Panc1 (cell line): ENCODE measurements at regions not wholly inside any gene's neighbourhood (a gene's known extent, or its start where the extent isn't known, plus 50 kb on each side); places are given as distances from the start of the nearest gene placed in this dataset.

Experiments used
- ATAC-seq: fragments of 200-7000 bp; cut with Tn5 transposase; 2 replicates; pipeline ENCODE4 v1.9.1; 2020; ENCODE audit warnings: mild to moderate bottlenecking, moderate library complexity
- BruUV-seq: library from RNA; stranded (reverse); fragments of 400-500 nt; replicated peaks from 2 replicates; lab custom pipeline; 2021; lab: Mats Ljungman, UMichigan
- CTCF ChIA-PET: fragments of 300-600 bp; sonication (Branson Sonifier 250); formaldehyde crosslinking; loops from one replicate; lab custom pipeline; 2022; ENCODE audit warnings: antibody characterized with exemption; lab: Charles Lee
- POLR2A ChIA-PET: fragments of 300-600 bp; sonication (Branson Sonifier 250); formaldehyde crosslinking; loops from one replicate; lab custom pipeline; 2022; ENCODE audit warnings: antibody characterized with exemption; lab: Charles Lee
- DNase-seq: peaks from one replicate; pipeline ENCODE4 v3.0.0-alpha.2; 2010; ENCODE audit warnings: low read depth, low spot score
- H3K27ac ChIP-seq: 2 replicates; pipeline ENCODE4 v1.5.1; 2011; ENCODE audit warnings: mild to moderate bottlenecking, low read length, inconsistent platforms
- H3K27me3 ChIP-seq: fragments of 200-500 bp; sonication (Bioruptor generic); 2 replicates; pipeline ENCODE4 v1.6.0; 2014; ENCODE audit warnings: low read length, inconsistent platforms; ENCODE audit not compliant: control insufficient read depth, insufficient read depth
- H3K36me3 ChIP-seq: fragments of 200-500 bp; sonication (Bioruptor generic); 2 replicates; pipeline ENCODE4 v1.5.1; 2014; ENCODE audit warnings: inconsistent platforms, mild to moderate bottlenecking, low read length, moderate library complexity; ENCODE audit not compliant: control insufficient read depth, insufficient read depth
- H3K4me1 ChIP-seq: 2 replicates; pipeline ENCODE4 v1.5.1; 2011; ENCODE audit warnings: inconsistent platforms, mild to moderate bottlenecking, low read length, moderate library complexity; ENCODE audit not compliant: control insufficient read depth, insufficient read depth
- H3K4me3 ChIP-seq, 2 experiments: 2 replicates each; pipeline ENCODE4 v1.5.1; 2011 to 2012; ENCODE audit warnings: low read depth in 2 of 2, low read length in 2 of 2, mild to moderate bottlenecking in 2 of 2, inconsistent platforms in 1 of 2, moderate library complexity in 1 of 2
- H3K9me3 ChIP-seq: fragments of 200-500 bp; sonication (Bioruptor generic); 2 replicates; pipeline ENCODE4 v1.5.1; 2014; ENCODE audit warnings: low read depth, mild to moderate bottlenecking, inconsistent platforms, low read length, moderate library complexity; ENCODE audit not compliant: control insufficient read depth, insufficient read depth
- POLR2AphosphoS5 ChIP-seq: IDR thresholded peaks from 2 replicates; pipeline ENCODE4 v1.6.1; 2012; ENCODE audit warnings: mild to moderate bottlenecking, low read depth, low read length, moderate library complexity
- SIN3A ChIP-seq: IDR thresholded peaks from 2 replicates; pipeline ENCODE4 v1.6.1; 2012; ENCODE audit warnings: low read depth, mild to moderate bottlenecking, low read length, moderate library complexity, borderline replicate concordance; ENCODE audit not compliant: insufficient read depth
- TCF7L2 ChIP-seq: IDR thresholded peaks from 2 replicates; pipeline ENCODE4 v1.6.1; 2011; ENCODE audit warnings: mild to moderate bottlenecking, low read depth, low read length, inconsistent platforms
- in situ Hi-C: cut with HindIII; loops from 2 replicates; pipeline ENCODE4 v1.10.0; 2016; ENCODE audit warnings: low sequenced_read_pairs, low pct_unique_long_range_greater_than_20kb
- intact Hi-C: fragments of 100-400 bp; cut with micrococcal nuclease; formaldehyde crosslinking; loops from one replicate; pipeline ENCODE4 v1.10.0; 2022; ENCODE audit not compliant: unreplicated experiment
- TF ChIP-seq, protein P1 (sequence below), 2 experiments: IDR thresholded peaks; 2 replicates each; pipeline ENCODE4 v1.6.1; 2011 to 2012; ENCODE audit warnings: low read depth in 2 of 2, control low read depth in 1 of 2, low read length in 1 of 2, mild to moderate bottlenecking in 1 of 2, moderate library complexity in 1 of 2; ENCODE audit not compliant: insufficient read depth in 1 of 2
- TF ChIP-seq, protein P2 (sequence below): fragments of 450-650 bp; IDR thresholded peaks from 2 replicates; pipeline ENCODE4 v1.5.1; 2017; ENCODE audit warnings: mild to moderate bottlenecking

DNA sequence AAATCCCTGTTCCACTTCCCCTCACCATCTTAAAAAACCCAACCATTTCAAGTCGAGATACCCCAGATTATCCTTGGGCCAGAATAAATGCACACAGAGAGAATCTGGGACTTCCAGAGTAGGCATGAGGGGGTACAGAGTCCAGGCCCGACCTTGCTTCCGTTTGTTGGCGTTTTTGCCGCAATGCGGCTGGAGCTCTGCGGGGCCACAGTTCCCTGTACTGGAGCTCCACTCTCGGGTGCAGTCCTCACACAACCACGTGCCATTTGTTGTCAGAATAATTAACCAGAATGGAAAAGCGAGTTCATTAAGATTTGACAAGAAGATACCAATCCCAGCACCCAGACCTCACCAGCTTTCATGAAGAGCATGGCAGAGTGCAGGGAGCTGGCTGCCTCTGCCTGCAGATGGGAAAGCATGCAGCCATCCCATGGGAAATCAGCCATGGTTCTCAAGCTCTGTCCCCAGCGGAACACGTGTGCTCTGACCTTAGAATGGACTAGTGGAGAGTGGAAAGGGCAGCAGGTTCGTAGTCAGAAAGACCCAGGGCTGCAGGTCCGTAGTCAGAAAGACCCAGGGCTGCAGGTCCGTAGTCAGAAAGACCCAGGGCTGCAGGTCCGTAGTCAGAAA, 472.8 kb downstream of the EIPR1 start:
- TF ChIP-seq, protein P1, sequence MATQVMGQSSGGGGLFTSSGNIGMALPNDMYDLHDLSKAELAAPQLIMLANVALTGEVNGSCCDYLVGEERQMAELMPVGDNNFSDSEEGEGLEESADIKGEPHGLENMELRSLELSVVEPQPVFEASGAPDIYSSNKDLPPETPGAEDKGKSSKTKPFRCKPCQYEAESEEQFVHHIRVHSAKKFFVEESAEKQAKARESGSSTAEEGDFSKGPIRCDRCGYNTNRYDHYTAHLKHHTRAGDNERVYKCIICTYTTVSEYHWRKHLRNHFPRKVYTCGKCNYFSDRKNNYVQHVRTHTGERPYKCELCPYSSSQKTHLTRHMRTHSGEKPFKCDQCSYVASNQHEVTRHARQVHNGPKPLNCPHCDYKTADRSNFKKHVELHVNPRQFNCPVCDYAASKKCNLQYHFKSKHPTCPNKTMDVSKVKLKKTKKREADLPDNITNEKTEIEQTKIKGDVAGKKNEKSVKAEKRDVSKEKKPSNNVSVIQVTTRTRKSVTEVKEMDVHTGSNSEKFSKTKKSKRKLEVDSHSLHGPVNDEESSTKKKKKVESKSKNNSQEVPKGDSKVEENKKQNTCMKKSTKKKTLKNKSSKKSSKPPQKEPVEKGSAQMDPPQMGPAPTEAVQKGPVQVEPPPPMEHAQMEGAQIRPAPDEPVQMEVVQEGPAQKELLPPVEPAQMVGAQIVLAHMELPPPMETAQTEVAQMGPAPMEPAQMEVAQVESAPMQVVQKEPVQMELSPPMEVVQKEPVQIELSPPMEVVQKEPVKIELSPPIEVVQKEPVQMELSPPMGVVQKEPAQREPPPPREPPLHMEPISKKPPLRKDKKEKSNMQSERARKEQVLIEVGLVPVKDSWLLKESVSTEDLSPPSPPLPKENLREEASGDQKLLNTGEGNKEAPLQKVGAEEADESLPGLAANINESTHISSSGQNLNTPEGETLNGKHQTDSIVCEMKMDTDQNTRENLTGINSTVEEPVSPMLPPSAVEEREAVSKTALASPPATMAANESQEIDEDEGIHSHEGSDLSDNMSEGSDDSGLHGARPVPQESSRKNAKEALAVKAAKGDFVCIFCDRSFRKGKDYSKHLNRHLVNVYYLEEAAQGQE (IDR thresholded peaks at IDR 0.05; ENCODE audit: insufficient read depth in 1 of 2, low read depth in 2 of 2, low read length in 1 of 2) = no peak
- TF ChIP-seq, protein P2, sequence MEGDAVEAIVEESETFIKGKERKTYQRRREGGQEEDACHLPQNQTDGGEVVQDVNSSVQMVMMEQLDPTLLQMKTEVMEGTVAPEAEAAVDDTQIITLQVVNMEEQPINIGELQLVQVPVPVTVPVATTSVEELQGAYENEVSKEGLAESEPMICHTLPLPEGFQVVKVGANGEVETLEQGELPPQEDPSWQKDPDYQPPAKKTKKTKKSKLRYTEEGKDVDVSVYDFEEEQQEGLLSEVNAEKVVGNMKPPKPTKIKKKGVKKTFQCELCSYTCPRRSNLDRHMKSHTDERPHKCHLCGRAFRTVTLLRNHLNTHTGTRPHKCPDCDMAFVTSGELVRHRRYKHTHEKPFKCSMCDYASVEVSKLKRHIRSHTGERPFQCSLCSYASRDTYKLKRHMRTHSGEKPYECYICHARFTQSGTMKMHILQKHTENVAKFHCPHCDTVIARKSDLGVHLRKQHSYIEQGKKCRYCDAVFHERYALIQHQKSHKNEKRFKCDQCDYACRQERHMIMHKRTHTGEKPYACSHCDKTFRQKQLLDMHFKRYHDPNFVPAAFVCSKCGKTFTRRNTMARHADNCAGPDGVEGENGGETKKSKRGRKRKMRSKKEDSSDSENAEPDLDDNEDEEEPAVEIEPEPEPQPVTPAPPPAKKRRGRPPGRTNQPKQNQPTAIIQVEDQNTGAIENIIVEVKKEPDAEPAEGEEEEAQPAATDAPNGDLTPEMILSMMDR = no peak
- TF ChIP-seq SIN3A = no peak
- TF ChIP-seq TCF7L2 = no peak
- TF ChIP-seq POLR2AphosphoS5 = no peak
- H3K36me3 ChIP-seq = no peaks in the 10 kb centered on the region
- no peak overlapping the region for H3K27ac ChIP-seq
- ChIA-PET CTCF (no interaction called here), POLR2A (no interaction called here)
- in situ Hi-C loops (no loop called here), intact Hi-C loops (no loop called here)
- H3K9me3 ChIP-seq = no peaks in the 10 kb centered on the region
- H3K27me3 ChIP-seq = no peaks in the 10 kb centered on the region
- ATAC-seq = 0 out of 2 replicates have a peak, but pooled peaks have one; percentile 50
- BruUV-seq = no TSS peak
- no peak for DNase-seq
- H3K4me1 ChIP-seq = no peaks in the 10 kb centered on the region
- no peak overlapping the region for H3K4me3 ChIP-seq

DNA sequence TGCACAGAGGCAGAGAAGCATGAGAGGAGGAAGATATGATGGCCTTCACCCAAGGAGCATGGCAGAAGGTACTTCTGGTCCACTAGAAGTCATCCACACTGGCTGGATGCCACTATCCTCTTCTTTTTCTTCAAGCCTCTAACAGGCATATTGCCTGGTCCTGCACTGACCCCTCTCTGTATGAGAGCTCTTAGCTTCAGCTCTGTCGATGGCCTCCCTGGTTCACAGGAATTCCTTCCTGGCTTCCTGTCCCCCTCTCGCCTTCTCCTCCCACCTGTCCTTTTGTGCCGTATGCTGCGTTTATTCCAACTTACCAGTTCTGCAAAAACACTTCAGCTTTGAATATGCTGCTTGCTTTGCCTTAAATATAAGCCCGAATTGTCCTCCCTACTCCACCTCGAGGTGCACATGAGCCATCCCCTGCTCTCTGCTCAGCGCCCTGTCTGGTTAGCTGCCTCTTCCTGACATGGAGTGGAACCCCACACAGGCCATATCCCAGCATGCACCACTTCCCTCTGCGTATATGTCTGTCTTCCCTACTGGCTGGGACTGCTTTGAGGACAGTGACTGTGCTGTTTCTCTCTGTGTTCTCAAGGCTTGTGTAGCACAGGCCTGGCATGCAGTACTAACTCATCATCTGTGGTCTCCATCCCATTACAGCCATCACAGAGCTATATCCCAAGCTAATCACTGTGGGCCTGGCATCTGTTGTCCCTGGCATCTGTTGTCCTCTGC, 474.9 kb downstream of the EIPR1 start:
- BruUV-seq = no TSS peak
- H3K27me3 ChIP-seq = no peaks in the 10 kb centered on the region
- in situ Hi-C loops = no loop called here

More for the DNA sequence above, 474.9 kb downstream of the EIPR1 start:
- POLR2A ChIA-PET = no interaction called here
- Histone ChIP-seq H3K9me3 (no peaks in the 10 kb centered on the region), H3K4me3 (no peak overlapping the region), H3K36me3 (no peaks in the 10 kb centered on the region), H3K27ac (no peak overlapping the region), H3K4me1 (no peaks in the 10 kb centered on the region)
- no peak for DNase-seq
- intact Hi-C loops = no loop called here
- ATAC-seq = no peak
- no peak for TF ChIP-seq TCF7L2
- TF ChIP-seq, protein P1 (IDR thresholded peaks at IDR 0.05; ENCODE audit: insufficient read depth in 1 of 2, low read depth in 2 of 2, low read length in 1 of 2) = no peak
- CTCF ChIA-PET = interaction anchor here (0.5 kb wide), 1 partner anchor 762 kb away, joined by 4 read pairs; no protein-coding TSS in a partner anchor
